H9 (cell line): ENCODE measurements at regions not wholly inside any gene's neighbourhood (a gene's known extent, or its start where the extent isn't known, plus 50 kb on each side); places are given as distances from the start of the nearest gene placed in this dataset.

ENCODE experiments used
- DNase-seq: peaks from one replicate; pipeline ENCODE4 v3.0.0-alpha.2; 2017
- H2AFZ ChIP-seq: one replicate; pipeline ENCODE4 v1.6.1; 2013; ENCODE audit warnings: mild to moderate bottlenecking, low read length, control low read depth, moderate library complexity
- H2AK5ac ChIP-seq: 2 replicates; pipeline ENCODE4 v1.6.1; 2013; ENCODE audit warnings: low read length, control low read depth, mixed read lengths; ENCODE audit not compliant: insufficient read length
- H2BK120ac ChIP-seq: one replicate; pipeline ENCODE4 v1.6.1; 2013; ENCODE audit warnings: low read depth, mild to moderate bottlenecking, low read length, control low read depth, inconsistent platforms; ENCODE audit not compliant: poor library complexity, severe bottlenecking
- H2BK12ac ChIP-seq: 2 replicates; pipeline ENCODE4 v1.6.1; 2013; ENCODE audit warnings: low read length, control low read depth, mixed read lengths, low read depth; ENCODE audit not compliant: insufficient read length
- H2BK15ac ChIP-seq: 2 replicates; pipeline ENCODE4 v1.6.1; 2013; ENCODE audit warnings: low read depth, low read length, control low read depth
- H2BK20ac ChIP-seq: one replicate; pipeline ENCODE4 v1.6.1; 2013; ENCODE audit warnings: low read depth, mild to moderate bottlenecking, low read length, control low read depth, inconsistent platforms; ENCODE audit not compliant: poor library complexity, severe bottlenecking
- H2BK5ac ChIP-seq: 2 replicates; pipeline ENCODE4 v1.6.1; 2013; ENCODE audit warnings: low read length, control low read depth, mixed read lengths; ENCODE audit not compliant: insufficient read length
- H3K14ac ChIP-seq: 2 replicates; pipeline ENCODE4 v1.6.1; 2013; ENCODE audit warnings: low read length, control low read depth; ENCODE audit not compliant: insufficient read depth
- H3K18ac ChIP-seq: 2 replicates; pipeline ENCODE4 v1.6.1; 2013; ENCODE audit warnings: low read depth, mild to moderate bottlenecking, mixed read lengths, low read length, control low read depth; ENCODE audit not compliant: insufficient read length
- H3K23ac ChIP-seq: 2 replicates; pipeline ENCODE4 v1.6.1; 2013; ENCODE audit warnings: low read length, control low read depth, mixed read lengths, low read depth; ENCODE audit not compliant: insufficient read length
- H3K23me2 ChIP-seq: 2 replicates; pipeline ENCODE4 v1.6.1; 2013; ENCODE audit warnings: low read depth, mild to moderate bottlenecking, mixed read lengths, low read length, control low read depth; ENCODE audit not compliant: insufficient read length, poor library complexity, severe bottlenecking
- H3K27ac ChIP-seq: 2 replicates; pipeline ENCODE4 v1.5.1; 2013; ENCODE audit warnings: low read length, control low read depth, mixed read lengths, low read depth; ENCODE audit not compliant: insufficient read length
- H3K27me3 ChIP-seq: 2 replicates; pipeline ENCODE4 v1.6.1; 2013; ENCODE audit warnings: low read length, control low read depth, inconsistent platforms; ENCODE audit not compliant: insufficient read depth
- H3K4ac ChIP-seq: 2 replicates; pipeline ENCODE4 v1.6.1; 2013; ENCODE audit warnings: low read depth, mild to moderate bottlenecking, control low read depth, inconsistent platforms, low read length, moderate library complexity
- H3K4me1 ChIP-seq: 2 replicates; pipeline ENCODE4 v1.6.1; 2013; ENCODE audit warnings: low read length, control low read depth, inconsistent platforms; ENCODE audit not compliant: insufficient read depth
- H3K4me2 ChIP-seq: 2 replicates; pipeline ENCODE4 v1.6.1; 2013; ENCODE audit warnings: low read length, control low read depth, mixed read lengths; ENCODE audit not compliant: insufficient read length, insufficient read depth
- H3K56ac ChIP-seq: 2 replicates; pipeline ENCODE4 v1.6.1; 2013; ENCODE audit warnings: low read depth, mild to moderate bottlenecking, mixed read lengths, low read length, control low read depth; ENCODE audit not compliant: insufficient read length
- H3K79me1 ChIP-seq: 2 replicates; pipeline ENCODE4 v1.6.1; 2013; ENCODE audit warnings: low read depth, mild to moderate bottlenecking, moderate library complexity, low read length, control low read depth, inconsistent platforms; ENCODE audit not compliant: insufficient read depth, poor library complexity, severe bottlenecking
- H3K79me2 ChIP-seq: 2 replicates; pipeline ENCODE4 v1.6.1; 2013; ENCODE audit warnings: low read length, control low read depth, inconsistent platforms; ENCODE audit not compliant: insufficient read depth
- H3K9ac ChIP-seq: 2 replicates; pipeline ENCODE4 v1.6.1; 2013; ENCODE audit warnings: low read length, control low read depth, mixed read lengths; ENCODE audit not compliant: insufficient read length; ENCODE audit errors: extremely low read depth
- H3K9me3 ChIP-seq: one replicate; pipeline ENCODE4 v1.6.1; 2013; ENCODE audit warnings: low read depth, low read length, inconsistent platforms; ENCODE audit not compliant: control insufficient read depth
- H3T11ph ChIP-seq: one replicate; pipeline ENCODE4 v1.6.1; 2013; ENCODE audit warnings: mild to moderate bottlenecking, low read length, control low read depth, inconsistent platforms
- H4K20me1 ChIP-seq: one replicate; pipeline ENCODE4 v1.6.1; 2013; ENCODE audit not compliant: control insufficient read depth, insufficient read length, insufficient read depth
- H4K5ac ChIP-seq: 2 replicates; pipeline ENCODE4 v1.6.1; 2013; ENCODE audit warnings: low read depth, mild to moderate bottlenecking, mixed read lengths, low read length, control low read depth; ENCODE audit not compliant: insufficient read length
- H4K8ac ChIP-seq: replicated peaks from 2 replicates; pipeline ENCODE4 v1.6.1; 2013; ENCODE audit warnings: low read length, control low read depth, mixed read lengths, low read depth; ENCODE audit not compliant: insufficient read length
- H4K91ac ChIP-seq: 2 replicates; pipeline ENCODE4 v1.6.1; 2013; ENCODE audit warnings: low read depth, mild to moderate bottlenecking, moderate library complexity, mixed read lengths, low read length, control low read depth; ENCODE audit not compliant: insufficient read length
- H3K27ac Mint-ChIP-seq, 3 experiments: 2 replicates in 2 of 3; 3 replicates in 1 of 3; pipeline ENCODE4 v1.8.0; 2020 to 2021; ENCODE audit warnings: mixed read lengths in 3 of 3, mild to moderate bottlenecking in 1 of 3, moderate library complexity in 1 of 3
- H3K27me3 Mint-ChIP-seq: 2 replicates; pipeline ENCODE4 v1.8.0; 2021; ENCODE audit warnings: low read depth, mild to moderate bottlenecking, moderate library complexity, mixed read lengths
- H3K36me3 Mint-ChIP-seq, 3 experiments: 2 replicates in 2 of 3; 3 replicates in 1 of 3; pipeline ENCODE4 v1.8.0; 2020 to 2021; ENCODE audit warnings: low read depth in 3 of 3, mixed read lengths in 3 of 3; ENCODE audit not compliant: insufficient read depth in 1 of 3
- H3K4me1 Mint-ChIP-seq, 2 experiments: 2 replicates each; pipeline ENCODE4 v1.8.0; 2020; ENCODE audit warnings: mixed read lengths in 2 of 2
- H3K4me3 Mint-ChIP-seq, 2 experiments: 2 replicates in 1 of 2; 3 replicates in 1 of 2; pipeline ENCODE4 v1.8.0; 2020 to 2021; ENCODE audit warnings: mild to moderate bottlenecking in 2 of 2, mixed read lengths in 2 of 2, moderate library complexity in 1 of 2
- H3K9me3 Mint-ChIP-seq, 2 experiments: 2 replicates in 1 of 2; 3 replicates in 1 of 2; pipeline ENCODE4 v1.8.0; 2020; ENCODE audit warnings: mild to moderate bottlenecking in 2 of 2, mixed read lengths in 2 of 2, moderate library complexity in 1 of 2
- WGBS: extraction: QIAGEN DNeasy Blood & Tissue Kit; methylation state at CpG from one replicate; pipeline ENCODE4 v1.1.7; 2013; ENCODE audit warnings: missing lambda C conversion rate, low lambda C conversion rate, mixed read lengths; ENCODE audit not compliant: insufficient read length; ENCODE audit errors: extremely low coverage; 5-methylcytosine and 5-hydroxymethylcytosine counted together
- TF ChIP-seq, protein P1 (sequence below): fragments of 200-600 bp; sonication (generic); conservative IDR thresholded peaks from 3 replicates; pipeline ENCODE4 v1.8.0; 2021; ENCODE audit warnings: antibody characterized with exemption, mild to moderate bottlenecking

DNA sequence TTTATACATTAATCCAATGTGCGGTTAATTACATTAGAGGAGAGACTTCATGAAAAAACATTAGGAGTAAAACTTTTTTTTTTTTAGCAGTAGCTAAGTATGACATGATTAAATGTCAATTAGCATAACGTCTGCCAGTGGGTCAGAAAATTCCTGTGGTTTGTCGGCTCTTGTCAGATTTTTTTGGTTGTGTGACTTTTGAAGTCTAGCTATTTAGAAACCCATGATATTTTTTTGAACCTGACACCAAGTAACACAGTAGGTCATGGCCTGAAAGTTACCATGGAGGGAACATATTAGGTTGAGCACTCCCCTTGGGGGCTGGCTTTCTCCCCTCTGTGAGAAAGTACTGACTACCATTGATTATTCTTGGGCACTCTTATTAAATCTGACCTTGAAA, 84.8 kb upstream of the ALDH1A1 start:
- H3K4me3 Mint-ChIP-seq: no peak overlapping the region
- H2BK5ac ChIP-seq: no peak overlapping the region
- no peaks in the 10 kb centered on the region for H3K9me3 ChIP-seq
- H3K27me3 ChIP-seq: no peaks in the 10 kb centered on the region
- no peak overlapping the region for H3T11ph ChIP-seq
- H3K14ac ChIP-seq: no peak overlapping the region
- no peaks in the 10 kb centered on the region for H3K27me3 Mint-ChIP-seq
- TF ChIP-seq, protein P1, sequence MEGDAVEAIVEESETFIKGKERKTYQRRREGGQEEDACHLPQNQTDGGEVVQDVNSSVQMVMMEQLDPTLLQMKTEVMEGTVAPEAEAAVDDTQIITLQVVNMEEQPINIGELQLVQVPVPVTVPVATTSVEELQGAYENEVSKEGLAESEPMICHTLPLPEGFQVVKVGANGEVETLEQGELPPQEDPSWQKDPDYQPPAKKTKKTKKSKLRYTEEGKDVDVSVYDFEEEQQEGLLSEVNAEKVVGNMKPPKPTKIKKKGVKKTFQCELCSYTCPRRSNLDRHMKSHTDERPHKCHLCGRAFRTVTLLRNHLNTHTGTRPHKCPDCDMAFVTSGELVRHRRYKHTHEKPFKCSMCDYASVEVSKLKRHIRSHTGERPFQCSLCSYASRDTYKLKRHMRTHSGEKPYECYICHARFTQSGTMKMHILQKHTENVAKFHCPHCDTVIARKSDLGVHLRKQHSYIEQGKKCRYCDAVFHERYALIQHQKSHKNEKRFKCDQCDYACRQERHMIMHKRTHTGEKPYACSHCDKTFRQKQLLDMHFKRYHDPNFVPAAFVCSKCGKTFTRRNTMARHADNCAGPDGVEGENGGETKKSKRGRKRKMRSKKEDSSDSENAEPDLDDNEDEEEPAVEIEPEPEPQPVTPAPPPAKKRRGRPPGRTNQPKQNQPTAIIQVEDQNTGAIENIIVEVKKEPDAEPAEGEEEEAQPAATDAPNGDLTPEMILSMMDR: no peak
- H3K4me1 ChIP-seq: no peaks in the 10 kb centered on the region
- H2AFZ ChIP-seq: no peak overlapping the region
- no peaks in the 10 kb centered on the region for H3K23me2 ChIP-seq
- H2AK5ac ChIP-seq: no peak overlapping the region
- H3K9ac ChIP-seq: no peak overlapping the region
- no peak overlapping the region for H2BK12ac ChIP-seq
- no peaks in the 10 kb centered on the region for H3K79me2 ChIP-seq
- no peaks in the 10 kb centered on the region for H3K36me3 Mint-ChIP-seq
- no peak overlapping the region for H3K27ac Mint-ChIP-seq
- H4K91ac ChIP-seq: no peak overlapping the region
- H3K27ac ChIP-seq: no peak overlapping the region
- no peak overlapping the region for H3K4ac ChIP-seq
- H4K8ac ChIP-seq: no peak overlapping the region
- H4K20me1 ChIP-seq: no peaks in the 10 kb centered on the region
- no peak overlapping the region for H2BK20ac ChIP-seq
- no CpG with 5 or more reads among the region's 3 CpGs for WGBS
- H3K23ac ChIP-seq: no peak overlapping the region
- no peak overlapping the region for H2BK120ac ChIP-seq
- peaks cover 9 to 14% of the 10 kb centered on the region in 2 experiments for H3K4me1 Mint-ChIP-seq
- no peak overlapping the region for H2BK15ac ChIP-seq
- no peak overlapping the region for H3K18ac ChIP-seq
- H3K9me3 Mint-ChIP-seq: no peaks in the 10 kb centered on the region
- no peak overlapping the region for H4K5ac ChIP-seq
- H3K56ac ChIP-seq: no peak overlapping the region
- DNase-seq: no peak
- no peaks in the 10 kb centered on the region for H3K79me1 ChIP-seq
- H3K4me2 ChIP-seq: no peak overlapping the region
